ENCODE measurements at regions not wholly inside any gene's neighbourhood (a gene's known extent, or its start where the extent isn't known, plus 50 kb on each side); places are given as distances from the start of the nearest gene placed in this dataset.

- DNase-seq (ENCODE audit: low read depth) = no peak
- no peak overlapping the region for H3K4me3 ChIP-seq (replicated peaks; ENCODE audit: low read depth, low read length)
- TF ChIP-seq, protein P1, sequence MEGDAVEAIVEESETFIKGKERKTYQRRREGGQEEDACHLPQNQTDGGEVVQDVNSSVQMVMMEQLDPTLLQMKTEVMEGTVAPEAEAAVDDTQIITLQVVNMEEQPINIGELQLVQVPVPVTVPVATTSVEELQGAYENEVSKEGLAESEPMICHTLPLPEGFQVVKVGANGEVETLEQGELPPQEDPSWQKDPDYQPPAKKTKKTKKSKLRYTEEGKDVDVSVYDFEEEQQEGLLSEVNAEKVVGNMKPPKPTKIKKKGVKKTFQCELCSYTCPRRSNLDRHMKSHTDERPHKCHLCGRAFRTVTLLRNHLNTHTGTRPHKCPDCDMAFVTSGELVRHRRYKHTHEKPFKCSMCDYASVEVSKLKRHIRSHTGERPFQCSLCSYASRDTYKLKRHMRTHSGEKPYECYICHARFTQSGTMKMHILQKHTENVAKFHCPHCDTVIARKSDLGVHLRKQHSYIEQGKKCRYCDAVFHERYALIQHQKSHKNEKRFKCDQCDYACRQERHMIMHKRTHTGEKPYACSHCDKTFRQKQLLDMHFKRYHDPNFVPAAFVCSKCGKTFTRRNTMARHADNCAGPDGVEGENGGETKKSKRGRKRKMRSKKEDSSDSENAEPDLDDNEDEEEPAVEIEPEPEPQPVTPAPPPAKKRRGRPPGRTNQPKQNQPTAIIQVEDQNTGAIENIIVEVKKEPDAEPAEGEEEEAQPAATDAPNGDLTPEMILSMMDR (IDR thresholded peaks at IDR 0.05; ENCODE audit: low read length, missing control alignments) = no peak
Measured at GRCh38 chr11:95653680-95654079, 135.9 kb downstream of the FAM76B start.

- no peak for DNase-seq (ENCODE audit: low read depth)
- no peak overlapping the region for H3K4me3 ChIP-seq (replicated peaks; ENCODE audit: low read depth, low read length)
- TF ChIP-seq, protein P1 (IDR thresholded peaks at IDR 0.05; ENCODE audit: low read length, missing control alignments) = no peak
Measured at GRCh38 chr11:95653099-95653498, 136.5 kb downstream of the FAM76B start.

- TF ChIP-seq, protein P1 (IDR thresholded peaks at IDR 0.05; ENCODE audit: low read length, missing control alignments) = no peak
- no peak overlapping the region for H3K4me3 ChIP-seq (replicated peaks; ENCODE audit: low read depth, low read length)
- no peak for DNase-seq (ENCODE audit: low read depth)
Measured at GRCh38 chr11:95652002-95652472, 137.5 kb downstream of the FAM76B start.

DNA sequence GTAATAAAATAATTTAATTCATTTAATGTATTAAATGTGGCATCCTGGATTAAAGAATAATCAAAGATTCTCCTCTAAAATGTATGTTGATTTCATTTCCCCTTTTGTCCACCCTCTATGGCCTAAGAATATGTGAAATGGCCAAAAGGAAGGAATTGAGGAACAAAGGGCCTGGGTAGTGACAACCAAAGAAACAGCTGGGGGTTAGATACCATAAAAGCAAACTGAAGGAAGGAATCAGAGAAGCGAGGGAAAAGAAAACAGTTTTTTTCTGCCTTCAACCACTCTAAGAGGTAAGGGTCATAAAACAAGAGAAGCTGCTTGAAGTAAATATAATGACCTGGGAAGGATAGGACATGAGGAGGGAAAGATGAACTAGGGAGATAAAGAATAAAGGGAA is 139.3 kb downstream of the FAM76B start:
- TF ChIP-seq, protein P1 (IDR thresholded peaks at IDR 0.05; ENCODE audit: low read length, missing control alignments) = no peak
- no peak overlapping the region for H3K4me3 ChIP-seq (replicated peaks; ENCODE audit: low read depth, low read length)
- DNase-seq (ENCODE audit: low read depth) = no peak

GRCh38 chr11:95647871-95648270 is 141.7 kb downstream of the FAM76B start:
- no peak overlapping the region for H3K4me3 ChIP-seq (replicated peaks; ENCODE audit: low read depth, low read length)
- no peak for DNase-seq (ENCODE audit: low read depth)
- TF ChIP-seq, protein P1 (IDR thresholded peaks at IDR 0.05; ENCODE audit: low read length, missing control alignments) = no peak

DNA sequence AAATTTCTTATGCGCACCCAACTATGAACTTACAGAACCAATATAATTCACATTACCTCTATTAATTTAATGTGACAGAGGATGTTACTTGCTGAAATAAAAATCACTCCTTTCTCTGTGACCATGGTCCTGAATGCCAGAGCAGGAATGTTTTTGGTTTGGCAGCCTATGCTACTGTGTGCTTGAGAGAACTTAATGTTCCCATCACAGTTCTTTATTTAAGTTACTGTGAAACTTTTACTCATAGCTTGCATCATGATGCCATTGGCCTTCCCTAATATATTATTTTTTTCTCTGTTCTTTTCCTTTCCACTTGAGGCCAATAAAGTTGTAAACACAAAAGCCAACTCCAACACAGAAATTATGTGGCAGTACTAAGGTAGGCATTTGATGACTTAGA is 142.2 kb downstream of the FAM76B start:
- H3K4me3 ChIP-seq (replicated peaks; ENCODE audit: low read depth, low read length) = no peak overlapping the region
- DNase-seq (ENCODE audit: low read depth) = peak; percentile 36
- TF ChIP-seq, protein P1 (IDR thresholded peaks at IDR 0.05; ENCODE audit: low read length, missing control alignments) = no peak

GRCh38 chr11:95641495-95641894 is 148.1 kb downstream of the FAM76B start:
- no peak overlapping the region for H3K4me3 ChIP-seq (replicated peaks; ENCODE audit: low read depth, low read length)
- no peak for DNase-seq (ENCODE audit: low read depth)
- TF ChIP-seq, protein P1 (IDR thresholded peaks at IDR 0.05; ENCODE audit: low read length, missing control alignments) = no peak

Data from fibroblast of pulmonary artery (primary cell).